ENCODE measurements at regions not wholly inside any gene's neighbourhood (a gene's known extent, or its start where the extent isn't known, plus 50 kb on each side); places are given as distances from the start of the nearest gene placed in this dataset.

- H2AFZ ChIP-seq (ENCODE audit: low read depth, low read length): no peak overlapping the region
- H3K9me3 ChIP-seq (ENCODE audit: insufficient read depth, low read length): no peaks in the 10 kb centered on the region
- no peaks in the 10 kb centered on the region for H3K79me2 ChIP-seq (ENCODE audit: low read length)
- no peaks in the 10 kb centered on the region for H4K20me1 ChIP-seq (ENCODE audit: insufficient read depth, low read length)
- no peak overlapping the region for H3K4me3 ChIP-seq (ENCODE audit: low read length)
- no peak overlapping the region for H3K4me2 ChIP-seq (ENCODE audit: low read length)
- H3K4me1 ChIP-seq (ENCODE audit: low read length): no peaks in the 10 kb centered on the region
- H3K27ac ChIP-seq (ENCODE audit: low read length): no peak overlapping the region
- no peaks in the 10 kb centered on the region for H3K27me3 ChIP-seq (ENCODE audit: low read depth, low read length)
- no peaks in the 10 kb centered on the region for H3K36me3 ChIP-seq (replicated peaks; ENCODE audit: low read depth, low read length)
- no peak overlapping the region for H3K9ac ChIP-seq (ENCODE audit: low read length)
- TF ChIP-seq CTCF (IDR thresholded peaks at IDR 0.05; ENCODE audit: low read depth, low read length): no peak
- TF ChIP-seq EZH2phosphoT487 (IDR thresholded peaks at IDR 0.05; ENCODE audit: low read depth): no peak
Observed at GRCh38 chr9:100848726-100849125, 179.8 kb upstream of the PLPPR1 start.

GRCh38 chr9:100852088-100852487 is 176.4 kb upstream of the PLPPR1 start:
- no peak overlapping the region for H3K9ac ChIP-seq (ENCODE audit: low read length)
- TF ChIP-seq EZH2phosphoT487 (IDR thresholded peaks at IDR 0.05; ENCODE audit: low read depth): no peak
- TF ChIP-seq CTCF (IDR thresholded peaks at IDR 0.05; ENCODE audit: low read depth, low read length): no peak
- no peaks in the 10 kb centered on the region for H3K4me1 ChIP-seq (ENCODE audit: low read length)

GRCh38 chr9:100856238-100856637 is 172.3 kb upstream of the PLPPR1 start:
- H2AFZ ChIP-seq (ENCODE audit: low read depth, low read length): no peak overlapping the region
- TF ChIP-seq EZH2phosphoT487 (IDR thresholded peaks at IDR 0.05; ENCODE audit: low read depth) (no peak), CTCF (IDR thresholded peaks at IDR 0.05; ENCODE audit: low read depth, low read length) (no peak)
- H3K79me2 ChIP-seq (ENCODE audit: low read length): no peaks in the 10 kb centered on the region
- no peak overlapping the region for H3K4me2 ChIP-seq (ENCODE audit: low read length)
- no peak overlapping the region for H3K4me3 ChIP-seq (ENCODE audit: low read length)
- no peak overlapping the region for H3K27ac ChIP-seq (ENCODE audit: low read length)
- H3K4me1 ChIP-seq (ENCODE audit: low read length): no peaks in the 10 kb centered on the region
- no peaks in the 10 kb centered on the region for H3K9me3 ChIP-seq (ENCODE audit: insufficient read depth, low read length)
- no peaks in the 10 kb centered on the region for H3K36me3 ChIP-seq (replicated peaks; ENCODE audit: low read depth, low read length)
- H3K27me3 ChIP-seq (ENCODE audit: low read depth, low read length): no peaks in the 10 kb centered on the region
- no peak overlapping the region for H3K9ac ChIP-seq (ENCODE audit: low read length)
- no peaks in the 10 kb centered on the region for H4K20me1 ChIP-seq (ENCODE audit: insufficient read depth, low read length)

More at GRCh38 chr9:100852088-100852487, 176.4 kb upstream of the PLPPR1 start:
- no peak overlapping the region for H2AFZ ChIP-seq (ENCODE audit: low read depth, low read length)
- no peaks in the 10 kb centered on the region for H3K9me3 ChIP-seq (ENCODE audit: insufficient read depth, low read length)
- no peaks in the 10 kb centered on the region for H3K79me2 ChIP-seq (ENCODE audit: low read length)
- no peak overlapping the region for H3K4me3 ChIP-seq (ENCODE audit: low read length)
- no peaks in the 10 kb centered on the region for H3K36me3 ChIP-seq (replicated peaks; ENCODE audit: low read depth, low read length)
- no peaks in the 10 kb centered on the region for H4K20me1 ChIP-seq (ENCODE audit: insufficient read depth, low read length)
- H3K27me3 ChIP-seq (ENCODE audit: low read depth, low read length): no peaks in the 10 kb centered on the region
- no peak overlapping the region for H3K27ac ChIP-seq (ENCODE audit: low read length)
- no peak overlapping the region for H3K4me2 ChIP-seq (ENCODE audit: low read length)

GRCh38 chr9:100865111-100865510 is 163.4 kb upstream of the PLPPR1 start:
- no peaks in the 10 kb centered on the region for H3K27me3 ChIP-seq (ENCODE audit: low read depth, low read length)
- H4K20me1 ChIP-seq (ENCODE audit: insufficient read depth, low read length): no peaks in the 10 kb centered on the region
- no peaks in the 10 kb centered on the region for H3K79me2 ChIP-seq (ENCODE audit: low read length)
- no peak overlapping the region for H3K27ac ChIP-seq (ENCODE audit: low read length)
- no peak overlapping the region for H3K9ac ChIP-seq (ENCODE audit: low read length)
- no peaks in the 10 kb centered on the region for H3K4me1 ChIP-seq (ENCODE audit: low read length)
- H3K36me3 ChIP-seq (replicated peaks; ENCODE audit: low read depth, low read length): no peaks in the 10 kb centered on the region
- no peak overlapping the region for H3K4me3 ChIP-seq (ENCODE audit: low read length)
- no peak for TF ChIP-seq EZH2phosphoT487 (IDR thresholded peaks at IDR 0.05; ENCODE audit: low read depth)
- TF ChIP-seq CTCF (IDR thresholded peaks at IDR 0.05; ENCODE audit: low read depth, low read length): no peak
- no peak overlapping the region for H3K4me2 ChIP-seq (ENCODE audit: low read length)
- no peaks in the 10 kb centered on the region for H3K9me3 ChIP-seq (ENCODE audit: insufficient read depth, low read length)
- no peak overlapping the region for H2AFZ ChIP-seq (ENCODE audit: low read depth, low read length)

Measured in OCI-LY3 (cell line).